Transverse colon (tissue), 4 donors: ENCODE measurements at regions not wholly inside any gene's neighbourhood (a gene's known extent, or its start where the extent isn't known, plus 50 kb on each side); places are given as distances from the start of the nearest gene placed in this dataset.

Experiments
- CTCF ChIP-seq, 5 experiments: fragments of 200-600 bp in 3 of 5; fragments of 450-650 bp in 2 of 5; sonication (generic) in 3 of 5; IDR thresholded peaks; 1 replicate in 2 of 5; 2 replicates in 3 of 5; pipeline ENCODE4 v1.5.1; 2016 to 2017; ENCODE audit warnings: antibody characterized with exemption in 5 of 5, inconsistent platforms in 3 of 5, mild to moderate bottlenecking in 2 of 5, moderate library complexity in 1 of 5
- EP300 ChIP-seq: sonication (generic); formaldehyde crosslinking; IDR thresholded peaks from one replicate; pipeline ENCODE4 v1.6.1; 2017; ENCODE audit warnings: antibody characterized with exemption, low read depth
- POLR2A ChIP-seq: fragments of 450-650 bp; IDR thresholded peaks from one replicate; pipeline ENCODE4 v1.6.1; 2016; ENCODE audit warnings: antibody characterized with exemption, mild to moderate bottlenecking, moderate library complexity
- POLR2AphosphoS5 ChIP-seq, 3 donors: sonication (generic); formaldehyde crosslinking; IDR thresholded peaks; one replicate each; pipeline ENCODE4 v1.6.1; 2016; ENCODE audit warnings: antibody characterized with exemption in 3 of 3

DNA sequence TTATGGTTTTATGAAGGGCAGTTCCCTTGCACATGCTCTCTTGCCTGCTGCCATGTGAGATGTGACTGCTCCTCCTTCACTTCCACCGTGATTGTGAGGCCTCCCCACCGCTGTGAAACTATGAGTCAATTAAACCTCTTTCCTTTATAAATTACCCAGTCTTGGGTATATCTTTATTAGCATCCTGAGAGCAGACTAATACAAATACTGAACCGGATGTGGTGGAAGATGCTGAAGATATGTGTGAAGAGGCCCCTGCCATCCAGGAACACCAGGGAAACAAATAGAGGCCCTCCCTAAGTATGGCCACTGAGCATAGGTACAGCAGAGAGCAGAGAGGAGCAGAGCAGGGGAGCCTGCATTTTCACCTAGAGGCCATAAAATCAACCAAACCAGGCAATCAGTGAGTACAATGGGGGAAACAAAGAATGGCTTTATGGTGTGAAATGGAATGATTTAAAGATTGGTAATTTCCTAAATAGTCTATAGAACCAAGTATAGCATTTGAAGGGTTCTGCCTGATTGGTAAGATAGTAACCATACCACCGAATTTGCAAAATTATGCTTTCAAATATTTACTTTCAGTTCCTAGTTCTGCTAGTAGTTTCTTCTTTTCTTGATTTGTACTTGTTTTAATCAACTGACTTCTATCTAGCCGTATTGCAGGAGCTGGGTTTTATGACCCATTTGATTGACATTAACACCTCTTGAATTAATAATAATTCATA, 421.6 kb downstream of the IRX1 start:
- TF ChIP-seq CTCF (IDR thresholded peaks at IDR 0.05): no peak
- TF ChIP-seq POLR2AphosphoS5 (IDR thresholded peaks at IDR 0.05): no peak
- TF ChIP-seq EP300: no peak
- no peak for TF ChIP-seq POLR2A
